H1 (cell line): ENCODE measurements at regions not wholly inside any gene's neighbourhood (a gene's known extent, or its start where the extent isn't known, plus 50 kb on each side); places are given as distances from the start of the nearest gene placed in this dataset.

Experiments used
- NRF1 ChIP-seq: IDR thresholded peaks from 2 replicates; pipeline ENCODE4 v1.6.1; 2011; ENCODE audit warnings: mild to moderate bottlenecking, low read depth, low read length, improper control_type of control experiment
- RAD21 ChIP-seq, 2 experiments: IDR thresholded peaks in 1 of 2; conservative IDR thresholded peaks in 1 of 2; 2 replicates each; pipeline ENCODE4 v1.6.1; 2011; ENCODE audit warnings: low read depth in 2 of 2, low read length in 2 of 2, improper control_type of control experiment in 1 of 2, inconsistent platforms in 1 of 2, mild to moderate bottlenecking in 1 of 2, moderate library complexity in 1 of 2
- TF ChIP-seq, protein P1 (sequence below): IDR thresholded peaks from 2 replicates; pipeline ENCODE4 v1.6.1; 2012; ENCODE audit warnings: inconsistent platforms

DNA sequence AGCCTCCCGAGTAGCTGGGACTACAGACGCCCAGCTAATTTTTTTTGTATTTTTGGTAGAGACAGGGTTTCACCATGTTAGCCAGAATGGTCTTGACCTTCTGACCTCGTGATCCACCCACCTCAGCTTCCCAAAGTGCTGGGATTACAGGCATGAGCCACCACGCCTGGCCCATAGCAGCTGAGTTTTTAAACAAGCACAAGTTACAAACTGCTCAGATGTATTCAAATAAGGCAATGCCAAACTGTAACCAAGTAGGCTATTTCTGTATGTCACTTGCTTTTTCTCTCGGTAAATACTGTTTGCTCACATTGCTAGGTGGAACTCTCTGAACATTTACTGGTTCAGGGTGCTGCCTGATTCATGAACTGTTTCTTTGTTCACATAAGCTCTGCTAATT lies 799.3 kb upstream of the NUDT12 start (continued):
- TF ChIP-seq RAD21 (IDR thresholded peaks at IDR 0.05 in 1 of 2, conservative IDR thresholded peaks at IDR 0.05 in 1 of 2; ENCODE audit: low read depth in 2 of 2, low read length in 2 of 2) (no peak), NRF1 (no peak)
- TF ChIP-seq, protein P1, sequence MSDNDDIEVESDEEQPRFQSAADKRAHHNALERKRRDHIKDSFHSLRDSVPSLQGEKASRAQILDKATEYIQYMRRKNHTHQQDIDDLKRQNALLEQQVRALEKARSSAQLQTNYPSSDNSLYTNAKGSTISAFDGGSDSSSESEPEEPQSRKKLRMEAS, result no peak
